ENCODE measurements at regions not wholly inside any gene's neighbourhood (a gene's known extent, or its start where the extent isn't known, plus 50 kb on each side); places are given as distances from the start of the nearest gene placed in this dataset.
"Not testable (repeated sequence)": the region's sequence is repeated elsewhere in the genome, so short reads cannot be mapped to it uniquely, and the experiment has no call there.

- no peaks in the 10 kb centered on the region for H3K27me3 ChIP-seq (replicated peaks)
- no peak overlapping the region for H3K4me3 ChIP-seq
- H3K36me3 ChIP-seq: no peaks in the 10 kb centered on the region
- peaks cover 16% of the 10 kb centered on the region for H3K4me1 ChIP-seq (replicated peaks)
- no peak for DNase-seq (ENCODE audit: low read depth in 1 of 2, low spot score in 2 of 2)
- no peak overlapping the region for H3K27ac ChIP-seq
- no peaks in the 10 kb centered on the region for H3K9me3 ChIP-seq (replicated peaks)
Measured at GRCh38 chrY:8804317-8804716, 532.9 kb upstream of the TSPY4 start.

- H3K27ac ChIP-seq: peak overlapping the region; percentile 61
- H3K4me3 ChIP-seq: no peak overlapping the region
- H3K9me3 ChIP-seq (replicated peaks): no peaks in the 10 kb centered on the region
- peak in 1 of 2 experiments; percentile 29 for DNase-seq (ENCODE audit: low read depth in 1 of 2, low spot score in 2 of 2)
- H3K36me3 ChIP-seq: no peaks in the 10 kb centered on the region
- no peaks in the 10 kb centered on the region for H3K27me3 ChIP-seq (replicated peaks)
- peaks cover 19% of the 10 kb centered on the region for H3K4me1 ChIP-seq (replicated peaks)
Measured at GRCh38 chrY:8807648-8808408, 529.4 kb upstream of the TSPY4 start.

- H3K9me3 ChIP-seq (replicated peaks): no peaks in the 10 kb centered on the region
Measured at GRCh38 chrY:8808611-8809010, 528.7 kb upstream of the TSPY4 start.

GRCh38 chrY:8809076-8809475, 528.2 kb upstream of the TSPY4 start:
- Histone ChIP-seq H3K9me3 (replicated peaks) (no peaks in the 10 kb centered on the region), H3K27ac (peak overlapping the region; percentile 61)
- DNase-seq (ENCODE audit: low read depth in 1 of 2, low spot score in 2 of 2): no peak

More at GRCh38 chrY:8808611-8809010, 528.7 kb upstream of the TSPY4 start:
- Histone ChIP-seq H3K27me3 (replicated peaks) (no peaks in the 10 kb centered on the region), H3K4me1 (replicated peaks) (peaks cover 19% of the 10 kb centered on the region), H3K27ac (peak overlapping the region; percentile 61), H3K4me3 (no peak overlapping the region), H3K36me3 (no peaks in the 10 kb centered on the region)
- peak in 1 of 2 experiments; percentile 37 for DNase-seq (ENCODE audit: low read depth in 1 of 2, low spot score in 2 of 2)

GRCh38 chrY:8814143-8814542, 523.1 kb upstream of the TSPY4 start:
- DNase-seq (ENCODE audit: low read depth in 1 of 2, low spot score in 2 of 2): no peak
- H3K4me1 ChIP-seq (replicated peaks): peaks cover 5% of the 10 kb centered on the region
- H3K27ac ChIP-seq: no peak overlapping the region
- H3K9me3 ChIP-seq (replicated peaks): no peaks in the 10 kb centered on the region
- no peaks in the 10 kb centered on the region for H3K36me3 ChIP-seq
- no peaks in the 10 kb centered on the region for H3K27me3 ChIP-seq (replicated peaks)
- no peak overlapping the region for H3K4me3 ChIP-seq

More at GRCh38 chrY:8809076-8809475, 528.2 kb upstream of the TSPY4 start:
- Histone ChIP-seq H3K4me3 (no peak overlapping the region), H3K36me3 (no peaks in the 10 kb centered on the region), H3K4me1 (replicated peaks) (peaks cover 19% of the 10 kb centered on the region), H3K27me3 (replicated peaks) (no peaks in the 10 kb centered on the region)

GRCh38 chrY:8815616-8816015, 521.6 kb upstream of the TSPY4 start:
- no peak overlapping the region for H3K27ac ChIP-seq

GRCh38 chrY:8820032-8820431, 517.2 kb upstream of the TSPY4 start:
- Histone ChIP-seq H3K27ac (no peak overlapping the region), H3K27me3 (replicated peaks) (no peaks in the 10 kb centered on the region), H3K36me3 (no peaks in the 10 kb centered on the region), H3K9me3 (replicated peaks) (no peaks in the 10 kb centered on the region), H3K4me3 (no peak overlapping the region), H3K4me1 (replicated peaks) (no peaks in the 10 kb centered on the region)
- DNase-seq (ENCODE audit: low read depth in 1 of 2, low spot score in 2 of 2): no peak

More at GRCh38 chrY:8815616-8816015, 521.6 kb upstream of the TSPY4 start:
- Histone ChIP-seq H3K27me3 (replicated peaks) (no peaks in the 10 kb centered on the region), H3K36me3 (no peaks in the 10 kb centered on the region), H3K4me3 (no peak overlapping the region), H3K9me3 (replicated peaks) (no peaks in the 10 kb centered on the region), H3K4me1 (replicated peaks) (no peaks in the 10 kb centered on the region)
- no peak for DNase-seq (ENCODE audit: low read depth in 1 of 2, low spot score in 2 of 2)

- no peak overlapping the region for H3K4me3 ChIP-seq
- H3K27ac ChIP-seq: no peak overlapping the region
- no peaks in the 10 kb centered on the region for H3K9me3 ChIP-seq (replicated peaks)
- peak in 1 of 2 experiments; percentile 28 for DNase-seq (ENCODE audit: low read depth in 1 of 2, low spot score in 2 of 2)
- no peaks in the 10 kb centered on the region for H3K27me3 ChIP-seq (replicated peaks)
- H3K36me3 ChIP-seq: no peaks in the 10 kb centered on the region
- no peaks in the 10 kb centered on the region for H3K4me1 ChIP-seq (replicated peaks)
Measured at GRCh38 chrY:8821106-8821505, 516.2 kb upstream of the TSPY4 start.

GRCh38 chrY:8852278-8852677, 485.0 kb upstream of the TSPY4 start:
- H3K9me3 ChIP-seq (replicated peaks): no peaks in the 10 kb centered on the region
- H3K36me3 ChIP-seq: no peaks in the 10 kb centered on the region
- H3K27ac ChIP-seq: no peak overlapping the region
- no peak overlapping the region for H3K4me3 ChIP-seq
- H3K4me1 ChIP-seq (replicated peaks): no peaks in the 10 kb centered on the region
- no peaks in the 10 kb centered on the region for H3K27me3 ChIP-seq (replicated peaks)
- DNase-seq (ENCODE audit: low read depth in 1 of 2, low spot score in 2 of 2): no peak

GRCh38 chrY:8888371-8888770, 448.9 kb upstream of the TSPY4 start:
- DNase-seq (ENCODE audit: low read depth in 1 of 2, low spot score in 2 of 2): peak in 1 of 2 experiments; percentile 1
- Histone ChIP-seq H3K9me3 (replicated peaks) (no peaks in the 10 kb centered on the region), H3K27ac (no peak overlapping the region), H3K4me3 (no peak overlapping the region), H3K4me1 (replicated peaks) (no peaks in the 10 kb centered on the region), H3K27me3 (replicated peaks) (no peaks in the 10 kb centered on the region), H3K36me3 (no peaks in the 10 kb centered on the region)

GRCh38 chrY:8897876-8898275, 439.4 kb upstream of the TSPY4 start:
- Histone ChIP-seq H3K9me3 (replicated peaks) (no peaks in the 10 kb centered on the region), H3K36me3 (no peaks in the 10 kb centered on the region), H3K4me3 (no peak overlapping the region), H3K4me1 (replicated peaks) (no peaks in the 10 kb centered on the region), H3K27ac (no peak overlapping the region), H3K27me3 (replicated peaks) (no peaks in the 10 kb centered on the region)
- no peak for DNase-seq (ENCODE audit: low read depth in 1 of 2, low spot score in 2 of 2)

GRCh38 chrY:8905141-8905540, 432.1 kb upstream of the TSPY4 start:
- Histone ChIP-seq H3K4me3 (no peak overlapping the region), H3K36me3 (no peaks in the 10 kb centered on the region), H3K27me3 (replicated peaks) (no peaks in the 10 kb centered on the region), H3K27ac (no peak overlapping the region), H3K4me1 (replicated peaks) (no peaks in the 10 kb centered on the region), H3K9me3 (replicated peaks) (no peaks in the 10 kb centered on the region)
- no peak for DNase-seq (ENCODE audit: low read depth in 1 of 2, low spot score in 2 of 2)

GRCh38 chrY:8922576-8922975, 414.7 kb upstream of the TSPY4 start:
- not testable (repeated sequence) for DNase-seq (ENCODE audit: low read depth in 1 of 2, low spot score in 2 of 2); H3K27ac ChIP-seq

More at GRCh38 chrY:8922576-8922975, 414.7 kb upstream of the TSPY4 start:
- not testable (repeated sequence) for H3K4me1 ChIP-seq (replicated peaks); H3K9me3 ChIP-seq (replicated peaks); H3K27me3 ChIP-seq (replicated peaks); H3K36me3 ChIP-seq; H3K4me3 ChIP-seq

Data from SJSA1 (cell line).